ENCODE measurements at regions not wholly inside any gene's neighbourhood (a gene's known extent, or its start where the extent isn't known, plus 50 kb on each side); places are given as distances from the start of the nearest gene placed in this dataset.
A peak's percentile ranks its signal among the peaks of the same experiment; 100 is the strongest.

- Histone ChIP-seq H3K4me2 (ENCODE audit: control insufficient read depth, insufficient read depth) (no peak overlapping the region), H4K20me1 (ENCODE audit: control insufficient read depth, insufficient read depth) (no peaks in the 10 kb centered on the region), H3K27me3 (replicated peaks in 1 of 2; ENCODE audit: control insufficient read depth in 2 of 2, insufficient read depth in 2 of 2, low read length in 1 of 2) (no peaks in the 10 kb centered on the region), H2AFZ (ENCODE audit: control insufficient read depth, low read depth, low read length) (no peak overlapping the region), H3K9me3 (replicated peaks; ENCODE audit: control insufficient read depth, insufficient read depth, low read length) (no peaks in the 10 kb centered on the region), H3K27ac (ENCODE audit: control insufficient read depth, insufficient read depth) (no peak overlapping the region), H3K4me1 (ENCODE audit: control insufficient read depth, insufficient read depth, low read length) (no peaks in the 10 kb centered on the region), H3K36me3 (ENCODE audit: control insufficient read depth in 2 of 2, insufficient read depth in 2 of 2, low read length in 1 of 2) (no peaks in the 10 kb centered on the region), H3K4me3 (no peak overlapping the region), H3K9ac (ENCODE audit: control insufficient read depth, insufficient read depth, low read length) (no peak overlapping the region), H3K79me2 (ENCODE audit: control insufficient read depth, insufficient read depth, low read length) (no peaks in the 10 kb centered on the region)
- no TSS peak for BruUV-seq (replicated peaks)
- POLR2A ChIA-PET = no interaction called here
- no peak for TF ChIP-seq NFYB (IDR thresholded peaks at IDR 0.05; ENCODE audit: insufficient read depth, low read depth, low read length)
- TF ChIP-seq IRF4 (IDR thresholded peaks at IDR 0.05; ENCODE audit: low read depth, low read length) = peak; percentile 90
- peak; percentile 27 to 54 (median 31); a peak in 4 of 6 replicates for TF ChIP-seq CTCF (IDR thresholded peaks at IDR 0.05 in 2 of 3, conservative IDR thresholded peaks at IDR 0.05 in 1 of 3; ENCODE audit: control insufficient read depth in 2 of 3, extremely low read depth in 1 of 3, insufficient read depth in 1 of 3, low read depth in 3 of 3, low read length in 3 of 3)
- peak; percentile 54; the same call in 1 of the 2 replicates for TF ChIP-seq RAD21 (IDR thresholded peaks at IDR 0.05; ENCODE audit: insufficient read depth, low read depth, low read length)
- peak; percentile 78 for TF ChIP-seq JUNB (IDR thresholded peaks at IDR 0.05)
- TF ChIP-seq CHD2 (IDR thresholded peaks at IDR 0.05; ENCODE audit: borderline replicate concordance, low read depth, low read length) = no peak
- peak; percentile 15; the same call in 1 of the 2 replicates for TF ChIP-seq SMC3 (IDR thresholded peaks at IDR 0.05; ENCODE audit: borderline replicate concordance, low read length)
- no peak for TF ChIP-seq RELA (IDR thresholded peaks at IDR 0.05; ENCODE audit: borderline replicate concordance, partially characterized antibody)
- TF ChIP-seq ZNF622 (IDR thresholded peaks at IDR 0.05) = no peak
- RAD21 ChIA-PET (ENCODE audit: unreplicated experiment) = no interaction called here
- FAIRE-seq (no peak), ATAC-seq (peak; percentile 74), DNase-seq (ENCODE audit: low read depth, low spot score) (no peak)
- in situ Hi-C loops (cut with MboI) = no loop called here
- intact Hi-C loops (cut with micrococcal nuclease; ENCODE audit: unreplicated experiment) = loop anchor here (2.0 kb wide), 1 partner anchor 503 kb away; no protein-coding TSS in a partner anchor
- WGBS (ENCODE audit: insufficient coverage, insufficient replicate concordance, low lambda C conversion rate, missing lambda C conversion rate) = 26% methylated on average over 4 of the region's 4 CpGs
- SMC1A ChIA-PET (ENCODE audit: uncharacterized antibody, unreplicated experiment) = no interaction called here
- CTCF ChIA-PET = interaction anchor here (0.9 to 1.9 kb wide), 2 partner anchors 10 to 26 kb away, joined by 3 to 5 read pairs; no protein-coding TSS in a partner anchor
Measured at GRCh38 chr6:95364016-95364604, 213.2 kb upstream of the MANEA start.

Data from GM12878 (cell line).